ENCODE measurements at regions not wholly inside any gene's neighbourhood (a gene's known extent, or its start where the extent isn't known, plus 50 kb on each side); places are given as distances from the start of the nearest gene placed in this dataset.

- TF ChIP-seq CTCF (IDR thresholded peaks at IDR 0.05; ENCODE audit: low read depth, low read length, missing input control): no peak
- no peak for TF ChIP-seq RAD21 (IDR thresholded peaks at IDR 0.05)
- no peak for TF ChIP-seq YY1 (IDR thresholded peaks at IDR 0.05)
- TF ChIP-seq TAF1 (conservative IDR thresholded peaks at IDR 0.05): no peak
- no peak for TF ChIP-seq HNF4G (IDR thresholded peaks at IDR 0.05)
Measured at GRCh38 chr3:89983449-89983848, 876.0 kb downstream of the EPHA3 start.
